Right atrium auricular region (tissue), 2 donors: ENCODE measurements at regions not wholly inside any gene's neighbourhood (a gene's known extent, or its start where the extent isn't known, plus 50 kb on each side); places are given as distances from the start of the nearest gene placed in this dataset.
"Not testable (repeated sequence)": the region's sequence is repeated elsewhere in the genome, so short reads cannot be mapped to it uniquely, and the experiment has no call there.

Experiments used
- DNase-seq: peaks from one replicate; pipeline ENCODE4 v3.0.0-alpha.2; 2019; ENCODE audit warnings: low spot score
- H3K27ac ChIP-seq, 2 donors: fragments of 200-600 bp; sonication (generic); 1 replicate in 1 of 2; 2 replicates in 1 of 2; pipeline ENCODE4 v1.5.1; 2016 to 2019
- H3K27me3 ChIP-seq, 2 donors: fragments of 200-600 bp; sonication (generic); one replicate each; pipeline versions ENCODE4 v1.5.1 to v1.6.0; 2017 to 2019
- H3K36me3 ChIP-seq: fragments of 200-600 bp; sonication (generic); one replicate; pipeline ENCODE4 v1.5.1; 2016
- H3K4me1 ChIP-seq, 2 donors: fragments of 200-600 bp; sonication (generic); one replicate each; pipeline versions ENCODE4 v1.5.1 to v1.6.0; 2017 to 2019
- H3K4me3 ChIP-seq, 2 donors: fragments of 200-600 bp; sonication (generic); 1 replicate in 1 of 2; 2 replicates in 1 of 2; pipeline ENCODE4 v1.5.1; 2017 to 2019; ENCODE audit warnings: mild to moderate bottlenecking in 1 of 2, moderate library complexity in 1 of 2
- H3K9me3 ChIP-seq, 2 donors: fragments of 200-600 bp; sonication (generic); one replicate each; pipeline ENCODE4 v1.5.1; 2019
- CTCF ChIP-seq, 2 donors: fragments of 200-600 bp; sonication (generic); IDR thresholded peaks; one replicate each; pipeline ENCODE4 v1.5.1; 2019; ENCODE audit warnings: antibody characterized with exemption in 2 of 2

- DNase-seq = no peak
- Histone ChIP-seq H3K4me1 (no peaks in the 10 kb centered on the region), H3K27ac (no peak overlapping the region), H3K9me3 (no peaks in the 10 kb centered on the region), H3K27me3 (no peaks in the 10 kb centered on the region), H3K36me3 (no peaks in the 10 kb centered on the region), H3K4me3 (no peak overlapping the region)
- TF ChIP-seq CTCF (IDR thresholded peaks at IDR 0.05) = no peak
Observed at GRCh38 chr21:35473496-35473895, 424.4 kb upstream of the RUNX1 start.

- Histone ChIP-seq H3K27me3 (no peaks in the 10 kb centered on the region), H3K36me3 (no peaks in the 10 kb centered on the region), H3K4me1 (no peaks in the 10 kb centered on the region), H3K9me3 (no peaks in the 10 kb centered on the region), H3K4me3 (no peak overlapping the region), H3K27ac (no peak overlapping the region)
- no peak for DNase-seq
- TF ChIP-seq CTCF (IDR thresholded peaks at IDR 0.05) = no peak
Observed at GRCh38 chr21:35470522-35470921, 421.4 kb upstream of the RUNX1 start.

GRCh38 chr21:35469498-35469897, 420.4 kb upstream of the RUNX1 start:
- Histone ChIP-seq H3K27me3 (no peaks in the 10 kb centered on the region), H3K36me3 (no peaks in the 10 kb centered on the region), H3K27ac (no peak overlapping the region), H3K9me3 (no peaks in the 10 kb centered on the region), H3K4me3 (no peak overlapping the region), H3K4me1 (no peaks in the 10 kb centered on the region)
- TF ChIP-seq CTCF (IDR thresholded peaks at IDR 0.05) = no peak
- no peak for DNase-seq

GRCh38 chr21:35468991-35469390, 419.9 kb upstream of the RUNX1 start:
- no peaks in the 10 kb centered on the region for H3K36me3 ChIP-seq
- H3K27ac ChIP-seq = no peak overlapping the region
- H3K4me1 ChIP-seq = no peaks in the 10 kb centered on the region
- H3K4me3 ChIP-seq = no peak overlapping the region
- no peak for TF ChIP-seq CTCF (IDR thresholded peaks at IDR 0.05)
- no peak for DNase-seq
- no peaks in the 10 kb centered on the region for H3K27me3 ChIP-seq
- no peaks in the 10 kb centered on the region for H3K9me3 ChIP-seq

GRCh38 chr21:35467566-35467965, 418.5 kb upstream of the RUNX1 start:
- no peak for DNase-seq
- no peaks in the 10 kb centered on the region for H3K27me3 ChIP-seq
- H3K4me3 ChIP-seq = no peak overlapping the region
- no peaks in the 10 kb centered on the region for H3K9me3 ChIP-seq
- no peaks in the 10 kb centered on the region for H3K4me1 ChIP-seq
- H3K36me3 ChIP-seq = no peaks in the 10 kb centered on the region
- no peak overlapping the region for H3K27ac ChIP-seq
- TF ChIP-seq CTCF (IDR thresholded peaks at IDR 0.05) = no peak

GRCh38 chr21:35466681-35467080, 417.6 kb upstream of the RUNX1 start:
- H3K27ac ChIP-seq, H3K9me3 ChIP-seq, H3K36me3 ChIP-seq, H3K27me3 ChIP-seq, H3K4me1 ChIP-seq, DNase-seq, H3K4me3 ChIP-seq: not testable (repeated sequence)
